ENCODE measurements at regions not wholly inside any gene's neighbourhood (a gene's known extent, or its start where the extent isn't known, plus 50 kb on each side); places are given as distances from the start of the nearest gene placed in this dataset.

DNA sequence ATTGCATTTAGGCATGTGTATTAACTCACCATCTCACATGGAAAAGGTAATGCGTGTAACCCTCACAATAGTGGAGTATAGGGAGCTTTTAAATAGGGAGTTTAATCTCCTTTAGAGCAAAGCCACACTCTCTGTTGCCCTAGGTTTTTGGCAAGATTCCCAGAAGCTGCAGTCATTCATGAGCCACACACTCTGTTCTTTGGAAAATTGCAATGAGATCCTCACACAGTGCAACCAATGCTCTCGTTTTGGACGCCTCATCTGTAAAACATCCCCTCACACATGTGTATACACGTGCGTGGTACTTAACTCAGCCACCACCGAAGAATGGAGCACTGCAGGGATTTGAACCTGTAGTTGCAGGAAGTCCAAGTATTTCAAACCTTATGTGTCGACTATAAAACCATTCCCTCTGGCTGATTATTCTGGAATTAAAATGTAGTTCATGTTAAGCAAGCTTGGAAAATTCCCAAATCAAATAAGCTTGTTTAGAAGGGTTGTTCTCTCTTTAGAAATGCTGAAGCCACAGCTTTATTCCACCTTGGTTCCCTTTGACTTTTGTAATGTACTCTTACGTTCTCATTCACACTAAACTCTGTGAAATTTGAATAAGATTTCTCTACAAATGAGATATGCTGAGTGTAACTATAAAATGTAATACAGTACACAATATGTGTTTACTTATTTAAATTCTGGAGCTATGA lies 489.8 kb upstream of the MANEA start:
- TF ChIP-seq, protein P1, sequence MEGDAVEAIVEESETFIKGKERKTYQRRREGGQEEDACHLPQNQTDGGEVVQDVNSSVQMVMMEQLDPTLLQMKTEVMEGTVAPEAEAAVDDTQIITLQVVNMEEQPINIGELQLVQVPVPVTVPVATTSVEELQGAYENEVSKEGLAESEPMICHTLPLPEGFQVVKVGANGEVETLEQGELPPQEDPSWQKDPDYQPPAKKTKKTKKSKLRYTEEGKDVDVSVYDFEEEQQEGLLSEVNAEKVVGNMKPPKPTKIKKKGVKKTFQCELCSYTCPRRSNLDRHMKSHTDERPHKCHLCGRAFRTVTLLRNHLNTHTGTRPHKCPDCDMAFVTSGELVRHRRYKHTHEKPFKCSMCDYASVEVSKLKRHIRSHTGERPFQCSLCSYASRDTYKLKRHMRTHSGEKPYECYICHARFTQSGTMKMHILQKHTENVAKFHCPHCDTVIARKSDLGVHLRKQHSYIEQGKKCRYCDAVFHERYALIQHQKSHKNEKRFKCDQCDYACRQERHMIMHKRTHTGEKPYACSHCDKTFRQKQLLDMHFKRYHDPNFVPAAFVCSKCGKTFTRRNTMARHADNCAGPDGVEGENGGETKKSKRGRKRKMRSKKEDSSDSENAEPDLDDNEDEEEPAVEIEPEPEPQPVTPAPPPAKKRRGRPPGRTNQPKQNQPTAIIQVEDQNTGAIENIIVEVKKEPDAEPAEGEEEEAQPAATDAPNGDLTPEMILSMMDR (IDR thresholded peaks at IDR 0.05), result no peak
- TF ChIP-seq ZFX (IDR thresholded peaks at IDR 0.05; ENCODE audit: borderline replicate concordance), result no peak
